Cerebellar cortex (tissue), 1 donor: ENCODE measurements at regions not wholly inside any gene's neighbourhood (a gene's known extent, or its start where the extent isn't known, plus 50 kb on each side); places are given as distances from the start of the nearest gene placed in this dataset.
"Not testable (repeated sequence)": the region's sequence is repeated elsewhere in the genome, so short reads cannot be mapped to it uniquely, and the experiment has no call there.

ENCODE experiments used
- DNase-seq: peaks from one replicate; pipeline ENCODE4 v3.0.0-alpha.2; 2015; ENCODE audit warnings: low spot score

DNA sequence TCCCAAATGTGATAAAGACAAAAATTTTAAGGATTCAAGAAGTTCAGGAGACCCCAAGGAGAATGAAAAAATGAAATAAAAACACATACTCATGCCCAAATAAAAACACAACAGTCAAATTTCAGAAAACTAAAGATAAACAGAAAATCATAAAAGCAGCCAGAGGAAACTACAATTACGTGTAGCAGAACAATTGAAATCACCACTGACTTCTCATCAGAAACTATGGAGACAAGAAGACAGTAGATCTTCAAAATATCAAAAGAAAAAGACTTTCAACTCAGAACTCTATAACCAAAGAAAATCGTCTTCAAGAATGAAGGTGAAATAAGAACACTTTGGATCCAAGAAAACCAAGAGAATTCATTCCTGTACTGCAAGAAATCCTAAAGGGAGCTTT is 54.9 kb downstream of the DIO3 start:
- no peak for DNase-seq

- no peak for DNase-seq
Measured at GRCh38 chr14:101619484-101619883, 58.2 kb downstream of the DIO3 start.

- DNase-seq = no peak
Measured at GRCh38 chr14:101620031-101620788, 58.9 kb downstream of the DIO3 start.

GRCh38 chr14:101620821-101621785 is 59.8 kb downstream of the DIO3 start:
- no peak for DNase-seq

DNA sequence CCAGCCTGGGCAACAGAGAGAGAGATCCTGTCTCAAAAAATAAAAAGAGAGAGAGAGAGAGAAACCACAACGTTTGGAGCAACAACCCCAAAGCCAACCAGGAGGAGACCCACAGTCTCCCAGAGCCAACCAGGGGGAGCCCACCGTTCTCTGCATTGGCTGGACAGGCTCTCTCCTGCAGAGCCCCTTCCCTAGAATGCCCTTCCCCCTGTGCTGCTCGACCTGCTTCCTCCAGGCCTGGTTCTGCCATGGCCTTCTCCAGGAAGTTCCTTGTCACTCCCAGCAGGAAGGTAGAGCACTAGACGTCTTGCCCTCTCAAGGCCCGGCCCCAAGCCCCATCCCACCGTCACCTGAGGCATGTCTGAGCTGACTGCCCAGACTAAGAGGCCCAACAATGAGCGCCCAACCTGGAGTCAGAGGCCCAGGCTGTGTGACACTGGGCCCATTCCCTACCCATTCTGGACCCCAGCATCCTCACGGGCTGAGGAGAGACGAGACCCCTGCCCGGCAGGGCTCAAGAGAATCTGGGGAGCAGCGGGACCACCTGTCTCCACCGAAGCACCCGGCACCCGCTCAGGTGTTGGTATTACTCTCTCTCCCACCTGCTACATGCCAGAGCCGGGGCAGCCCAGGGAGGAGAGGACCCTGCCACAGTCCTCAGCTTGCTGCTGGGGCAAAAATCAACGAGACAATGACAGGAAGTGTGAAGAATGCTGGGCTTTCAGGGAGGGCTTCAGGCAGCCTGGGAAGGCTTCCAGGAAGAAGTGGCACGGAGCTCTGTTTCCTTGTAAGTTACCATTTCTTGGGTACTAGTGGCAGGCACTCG is 61.2 kb downstream of the DIO3 start:
- DNase-seq = no peak

GRCh38 chr14:101623077-101623372 is 61.7 kb downstream of the DIO3 start:
- DNase-seq = no peak

GRCh38 chr14:101623685-101624444 is 62.6 kb downstream of the DIO3 start:
- DNase-seq = no peak

- no peak for DNase-seq
Measured at GRCh38 chr14:101624536-101624935, 63.2 kb downstream of the DIO3 start.

DNA sequence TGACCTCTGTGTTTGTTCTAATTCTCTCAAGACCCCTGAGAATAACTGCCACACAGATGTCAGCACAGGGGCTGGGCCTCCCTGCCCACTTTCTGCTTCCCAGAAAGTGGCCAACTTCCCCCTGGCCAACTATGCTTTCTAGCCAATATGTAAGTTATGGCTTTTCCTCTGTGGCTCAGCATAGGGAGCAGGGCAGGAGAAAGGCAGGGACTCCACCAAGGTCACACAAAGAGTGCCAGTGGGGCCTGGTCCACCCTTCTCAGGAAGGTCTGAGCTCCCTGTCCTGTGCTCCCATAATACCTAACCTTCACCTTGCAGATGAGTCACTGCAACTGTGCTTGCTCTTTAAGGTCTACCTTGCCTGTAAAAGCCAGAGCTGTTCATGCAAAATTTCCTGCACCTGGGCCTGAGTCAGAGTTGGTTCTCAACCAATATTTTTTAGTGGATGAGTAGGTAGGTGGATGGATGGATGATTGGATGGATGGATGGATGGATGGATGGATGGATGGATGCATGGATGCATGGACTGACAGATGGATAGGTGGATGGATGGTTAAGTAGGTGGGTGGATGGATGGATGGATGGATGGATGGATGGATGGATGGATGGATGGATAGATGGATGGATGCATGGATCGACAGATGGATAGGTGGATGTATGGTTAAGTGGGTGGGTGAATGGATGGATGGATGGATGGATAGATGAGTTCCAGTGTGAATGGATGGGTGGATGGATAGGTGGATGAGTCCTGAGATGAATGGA is 64.2 kb downstream of the DIO3 start:
- DNase-seq = no peak

- no peak for DNase-seq
Measured at GRCh38 chr14:101626331-101626730, 65.0 kb downstream of the DIO3 start.

DNA sequence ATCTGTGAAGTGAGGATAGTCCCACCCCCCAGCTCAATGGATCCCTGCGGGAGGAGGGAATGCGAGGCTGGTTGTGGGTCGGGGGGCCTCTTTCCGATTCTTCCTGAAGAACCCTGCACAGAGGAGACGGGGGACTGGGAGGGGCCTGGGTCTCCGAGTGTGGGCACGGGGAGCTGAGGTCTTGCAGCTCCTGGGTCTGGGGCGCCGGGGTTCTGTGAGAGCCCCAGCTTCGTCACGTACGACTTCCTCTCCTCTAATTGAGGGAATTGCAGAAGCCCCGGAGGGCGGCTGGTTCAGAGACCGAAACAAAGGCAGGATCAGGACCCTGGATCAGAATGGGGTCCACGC is 66.6 kb downstream of the DIO3 start:
- DNase-seq = no peak

GRCh38 chr14:101628471-101628966 is 67.2 kb downstream of the DIO3 start:
- DNase-seq = peak; percentile 76

GRCh38 chr14:101628975-101629374 is 67.7 kb downstream of the DIO3 start:
- no peak for DNase-seq

DNA sequence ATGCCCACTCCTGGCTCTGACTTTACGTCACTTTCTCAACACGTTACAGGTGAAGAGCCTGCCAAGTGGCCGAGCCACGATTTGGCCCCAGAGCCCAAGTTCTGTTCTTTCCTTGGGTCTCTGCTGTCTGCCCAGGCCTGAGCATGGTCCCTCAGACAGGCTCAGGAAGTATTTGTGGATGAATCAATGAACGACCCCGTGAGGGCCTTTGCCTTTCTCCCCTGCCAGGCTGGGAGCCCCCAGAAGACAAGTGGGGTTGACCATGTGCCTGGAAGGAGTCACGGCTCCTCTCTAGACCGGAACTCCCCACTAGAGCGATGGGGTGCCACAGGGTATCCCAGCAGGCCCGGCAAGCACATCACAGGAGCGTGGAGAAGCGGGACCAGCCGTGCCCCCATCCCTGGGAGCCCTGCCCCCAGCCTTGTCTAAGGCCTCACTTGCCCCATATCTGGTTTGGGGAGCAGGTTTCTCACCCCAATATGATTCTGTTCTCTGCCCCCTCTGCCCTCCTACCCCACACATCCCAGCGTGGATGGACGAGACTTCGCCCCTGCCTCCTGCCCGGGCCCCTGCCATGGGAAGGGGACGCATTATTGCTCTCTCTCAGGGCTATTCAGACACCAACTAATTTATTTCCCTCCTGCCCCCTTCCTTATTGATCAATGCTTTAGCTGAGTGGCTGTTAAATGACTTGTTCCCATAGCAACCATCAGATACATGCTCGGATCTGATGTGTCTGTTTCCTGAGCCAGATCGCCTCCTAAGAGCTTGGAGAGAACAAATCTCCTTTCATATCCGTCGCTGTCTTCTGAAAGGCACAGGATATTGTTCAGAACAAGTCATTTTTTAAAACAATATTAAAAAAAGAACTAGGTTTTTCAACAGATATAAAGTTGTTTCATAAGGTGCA is 69.0 kb downstream of the DIO3 start:
- DNase-seq = no peak

DNA sequence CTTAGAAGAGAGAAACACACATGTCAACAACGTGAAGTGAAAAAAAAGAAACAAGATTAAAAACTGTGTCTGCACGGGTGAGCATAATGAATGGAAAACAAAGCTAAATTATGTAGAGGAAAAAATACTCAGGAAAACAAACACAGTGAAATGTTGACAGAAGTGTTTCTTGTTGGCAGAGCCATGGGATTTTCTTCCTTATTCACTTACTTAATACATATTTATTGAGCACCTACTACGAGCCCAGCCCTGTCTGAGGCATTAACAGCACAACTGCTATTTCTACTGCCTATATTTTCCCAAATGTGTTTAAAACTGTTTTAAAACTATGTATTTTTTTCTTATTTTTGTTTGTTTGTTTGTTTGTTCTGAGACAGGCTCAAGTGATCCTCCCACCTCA is 69.9 kb downstream of the DIO3 start:
- no peak for DNase-seq

DNA sequence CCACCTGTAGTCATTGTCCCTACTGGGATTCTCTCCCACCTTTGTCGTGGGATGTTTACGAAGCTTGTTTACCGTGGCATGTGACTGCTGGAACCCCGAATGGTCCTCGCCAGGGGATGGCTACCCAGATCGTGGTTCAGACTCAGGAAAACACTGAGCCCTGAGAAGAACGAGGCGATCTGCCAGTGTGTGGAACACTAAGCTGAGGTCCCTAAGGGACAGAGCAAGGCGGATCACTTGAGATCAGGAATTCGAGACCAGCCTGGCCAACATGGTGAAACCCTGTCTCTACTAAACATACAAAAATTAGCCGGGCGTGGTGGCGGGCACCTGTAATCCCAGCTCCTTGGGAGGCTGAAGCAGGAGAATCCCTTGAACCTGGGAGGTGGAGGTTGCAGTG is 70.7 kb downstream of the DIO3 start:
- DNase-seq = not testable (repeated sequence)

GRCh38 chr14:101632520-101632919 is 71.2 kb downstream of the DIO3 start:
- no peak for DNase-seq

GRCh38 chr14:101633276-101633675 is 72.0 kb downstream of the DIO3 start:
- DNase-seq = no peak

DNA sequence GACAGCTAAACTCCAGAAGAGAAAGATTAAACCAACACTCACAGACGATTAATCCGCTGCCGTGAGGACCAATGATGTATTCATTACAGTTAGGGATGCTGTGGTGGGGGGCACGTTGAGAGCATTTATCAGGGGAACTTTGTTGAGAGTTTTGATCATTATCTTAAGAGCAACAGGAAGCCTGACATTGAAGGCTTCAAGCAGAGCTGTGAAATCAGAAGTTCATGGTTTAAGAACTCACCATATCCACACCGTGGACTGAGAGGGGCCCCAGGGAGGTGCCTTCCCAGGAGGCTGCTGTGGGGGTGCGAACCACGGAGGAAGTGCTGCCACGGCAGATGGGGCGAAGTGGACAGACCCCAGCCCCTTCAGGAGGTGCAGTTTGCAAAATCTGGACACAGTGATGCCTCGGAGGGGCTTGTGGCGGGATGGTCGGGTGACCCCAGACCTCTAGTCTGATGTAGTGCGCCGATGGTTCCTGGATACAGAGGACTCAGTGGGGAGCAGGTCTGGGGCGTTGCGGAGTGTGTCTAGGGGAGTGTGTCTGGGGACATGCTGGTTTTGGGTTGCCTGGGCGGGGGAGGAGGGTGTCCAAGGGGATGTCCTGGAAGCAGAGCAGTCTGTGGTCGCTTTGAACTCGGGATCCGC is 73.0 kb downstream of the DIO3 start:
- DNase-seq = no peak
